Sigmoid colon (tissue), 4 donors: ENCODE measurements at regions not wholly inside any gene's neighbourhood (a gene's known extent, or its start where the extent isn't known, plus 50 kb on each side); places are given as distances from the start of the nearest gene placed in this dataset.

ENCODE experiments used
- CTCF ChIP-seq, 4 experiments: fragments of 450-650 bp in 3 of 4; fragments of 200-600 bp in 1 of 4; IDR thresholded peaks; one replicate each; pipeline ENCODE4 v1.5.1; 2016 to 2019; ENCODE audit warnings: antibody characterized with exemption in 4 of 4, mild to moderate bottlenecking in 3 of 4, moderate library complexity in 2 of 4
- POLR2A ChIP-seq, 2 donors: fragments of 450-650 bp; IDR thresholded peaks; one replicate each; pipeline ENCODE4 v1.6.1; 2016; ENCODE audit warnings: antibody characterized with exemption in 2 of 2, mild to moderate bottlenecking in 2 of 2, moderate library complexity in 2 of 2
- POLR2AphosphoS5 ChIP-seq, 4 donors: sonication (generic); formaldehyde crosslinking; IDR thresholded peaks; one replicate each; pipeline ENCODE4 v1.6.1; 2017; ENCODE audit warnings: antibody characterized with exemption in 4 of 4

DNA sequence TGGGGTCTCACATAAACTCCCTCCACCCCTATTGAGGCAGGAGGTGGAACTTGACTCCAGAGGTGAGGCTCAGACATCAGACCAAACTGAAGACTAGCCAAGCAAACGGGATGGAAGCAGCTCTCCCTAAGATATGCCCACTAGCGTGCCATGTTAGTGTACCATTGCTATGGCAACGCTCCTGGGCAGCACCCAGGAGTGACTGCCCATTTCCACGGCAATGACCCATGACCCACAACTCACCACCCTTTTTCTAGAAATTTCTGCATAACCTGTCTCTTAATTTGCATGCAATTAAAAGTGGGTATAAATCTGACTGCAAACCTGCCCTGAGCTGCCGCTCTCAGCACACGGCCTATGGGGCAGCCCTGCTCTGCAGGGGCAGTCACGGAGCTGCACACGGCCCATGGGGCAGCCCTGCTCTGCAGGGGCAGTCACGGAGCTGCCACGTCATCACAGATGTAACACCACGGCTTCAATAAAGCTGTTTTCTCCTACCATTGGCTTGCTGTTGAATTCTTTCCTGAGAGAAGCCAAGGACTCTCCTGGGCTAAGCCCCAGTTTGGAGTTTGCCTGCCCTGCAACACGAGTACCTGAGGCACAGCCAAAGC is 164.3 kb downstream of the RBFOX3 start:
- no peak for TF ChIP-seq CTCF (IDR thresholded peaks at IDR 0.05)
- no peak for TF ChIP-seq POLR2AphosphoS5 (IDR thresholded peaks at IDR 0.05)
- no peak for TF ChIP-seq POLR2A (IDR thresholded peaks at IDR 0.05)
